HEK293 (cell line): ENCODE measurements at regions not wholly inside any gene's neighbourhood (a gene's known extent, or its start where the extent isn't known, plus 50 kb on each side); places are given as distances from the start of the nearest gene placed in this dataset.

Experiments
- CTCF ChIP-seq: fragments of 450-650 bp; formaldehyde crosslinking; IDR thresholded peaks from 2 replicates; pipeline ENCODE4 v1.5.1; 2016; ENCODE audit warnings: missing biosample characterization, missing genetic modification characterization
- KLF8 ChIP-seq: fragments of 450-650 bp; formaldehyde crosslinking; IDR thresholded peaks from 2 replicates; pipeline ENCODE4 v1.5.1; 2016; ENCODE audit warnings: missing biosample characterization, missing genetic modification characterization
- PRDM1 ChIP-seq: fragments of 450-650 bp; formaldehyde crosslinking; IDR thresholded peaks from 2 replicates; pipeline ENCODE4; 2016; ENCODE audit warnings: missing biosample characterization, missing genetic modification characterization
- YY2 ChIP-seq: fragments of 450-650 bp; formaldehyde crosslinking; IDR thresholded peaks from 2 replicates; pipeline ENCODE4 v1.5.1; 2016; ENCODE audit warnings: missing biosample characterization, missing genetic modification characterization
- ZNF121 ChIP-seq: fragments of 450-650 bp; formaldehyde crosslinking; IDR thresholded peaks from 2 replicates; pipeline ENCODE4 v1.5.1; 2016; ENCODE audit warnings: missing biosample characterization, missing genetic modification characterization
- ZNF280D ChIP-seq: fragments of 450-650 bp; formaldehyde crosslinking; IDR thresholded peaks from 2 replicates; pipeline ENCODE4 v1.5.1; 2016; ENCODE audit warnings: missing biosample characterization, missing genetic modification characterization
- ZNF341 ChIP-seq: fragments of 450-650 bp; formaldehyde crosslinking; IDR thresholded peaks from 2 replicates; pipeline ENCODE4; 2016; ENCODE audit warnings: low read depth, missing biosample characterization, missing genetic modification characterization
- ZNF426 ChIP-seq: fragments of 450-650 bp; formaldehyde crosslinking; IDR thresholded peaks from 2 replicates; pipeline ENCODE4 v1.5.1; 2017; ENCODE audit warnings: missing biosample characterization, missing genetic modification characterization, mild to moderate bottlenecking, inconsistent platforms, moderate library complexity
- ZNF433 ChIP-seq: fragments of 450-650 bp; formaldehyde crosslinking; IDR thresholded peaks from 2 replicates; pipeline ENCODE4 v1.5.1; 2016; ENCODE audit warnings: missing biosample characterization, missing genetic modification characterization, low read depth
- ZNF580 ChIP-seq: fragments of 450-650 bp; formaldehyde crosslinking; IDR thresholded peaks from 2 replicates; pipeline ENCODE4 v1.5.1; 2016; ENCODE audit warnings: missing biosample characterization, missing genetic modification characterization
- ZNF747 ChIP-seq: fragments of 450-650 bp; formaldehyde crosslinking; IDR thresholded peaks from 2 replicates; pipeline ENCODE4 v1.5.1; 2016; ENCODE audit warnings: missing biosample characterization, missing genetic modification characterization

- TF ChIP-seq ZNF280D (tag by site-specific recombination) (no peak), CTCF (tag by site-specific recombination) (no peak), PRDM1 (tag by site-specific recombination) (no peak), ZNF747 (tag by site-specific recombination) (no peak), KLF8 (no peak), ZNF580 (no peak), YY2 (tag by site-specific recombination) (no peak), ZNF426 (tag by site-specific recombination) (no peak), ZNF341 (tag by site-specific recombination) (no peak), ZNF121 (no peak), ZNF433 (tag by site-specific recombination) (no peak)
Measured at GRCh38 chr1:72431810-72432209, 149.5 kb upstream of the NEGR1 start.
